ENCODE measurements at regions not wholly inside any gene's neighbourhood (a gene's known extent, or its start where the extent isn't known, plus 50 kb on each side); places are given as distances from the start of the nearest gene placed in this dataset.
A peak's percentile ranks its signal among the peaks of the same experiment; 100 is the strongest.

- H3K27me3 ChIP-seq (ENCODE audit: insufficient read depth in 3 of 3, low read length in 2 of 3), result no peaks in the 10 kb centered on the region
- no peaks in the 10 kb centered on the region for H3K4me1 ChIP-seq
- WGBS, 3 donors, result 66 to 72% (median 70%) methylated on average over 4 of the region's 4 CpGs
- DNase-seq (no peak), ATAC-seq (no peak)
- H3K27ac ChIP-seq, result no peak overlapping the region
- no peaks in the 10 kb centered on the region for H3K9me3 ChIP-seq
- no peaks in the 10 kb centered on the region for H3K36me3 ChIP-seq (ENCODE audit: insufficient read depth in 1 of 2, low read depth in 1 of 2)
- TF ChIP-seq, protein P1, sequence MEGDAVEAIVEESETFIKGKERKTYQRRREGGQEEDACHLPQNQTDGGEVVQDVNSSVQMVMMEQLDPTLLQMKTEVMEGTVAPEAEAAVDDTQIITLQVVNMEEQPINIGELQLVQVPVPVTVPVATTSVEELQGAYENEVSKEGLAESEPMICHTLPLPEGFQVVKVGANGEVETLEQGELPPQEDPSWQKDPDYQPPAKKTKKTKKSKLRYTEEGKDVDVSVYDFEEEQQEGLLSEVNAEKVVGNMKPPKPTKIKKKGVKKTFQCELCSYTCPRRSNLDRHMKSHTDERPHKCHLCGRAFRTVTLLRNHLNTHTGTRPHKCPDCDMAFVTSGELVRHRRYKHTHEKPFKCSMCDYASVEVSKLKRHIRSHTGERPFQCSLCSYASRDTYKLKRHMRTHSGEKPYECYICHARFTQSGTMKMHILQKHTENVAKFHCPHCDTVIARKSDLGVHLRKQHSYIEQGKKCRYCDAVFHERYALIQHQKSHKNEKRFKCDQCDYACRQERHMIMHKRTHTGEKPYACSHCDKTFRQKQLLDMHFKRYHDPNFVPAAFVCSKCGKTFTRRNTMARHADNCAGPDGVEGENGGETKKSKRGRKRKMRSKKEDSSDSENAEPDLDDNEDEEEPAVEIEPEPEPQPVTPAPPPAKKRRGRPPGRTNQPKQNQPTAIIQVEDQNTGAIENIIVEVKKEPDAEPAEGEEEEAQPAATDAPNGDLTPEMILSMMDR (IDR thresholded peaks at IDR 0.05), result no peak
- no peak overlapping the region for H3K4me3 ChIP-seq
- intact Hi-C loops (cut with DNase I), result no loop called here
These were observed 875.1 kb upstream of the EPHA6 start for GRCh38 chr3:95939235-95939809.

- Histone ChIP-seq H3K36me3 (ENCODE audit: insufficient read depth in 1 of 2, low read depth in 1 of 2) (no peaks in the 10 kb centered on the region), H3K4me1 (no peaks in the 10 kb centered on the region), H3K27me3 (ENCODE audit: insufficient read depth in 3 of 3, low read length in 2 of 3) (no peaks in the 10 kb centered on the region), H3K9me3 (no peaks in the 10 kb centered on the region), H3K4me3 (no peak overlapping the region), H3K27ac (no peak overlapping the region)
- ATAC-seq (no peak), DNase-seq (no peak)
- TF ChIP-seq, protein P1 (IDR thresholded peaks at IDR 0.05), result no peak
- WGBS, 3 donors, result 72 to 79% (median 77%) methylated on average over 2 of the region's 2 CpGs
- intact Hi-C loops (cut with DNase I), result no loop called here
These were observed 848.6 kb upstream of the EPHA6 start for GRCh38 chr3:95965704-95966336.

GRCh38 chr3:95971573-95971972, 842.8 kb upstream of the EPHA6 start:
- intact Hi-C loops (cut with DNase I), result no loop called here
- DNase-seq (no peak), ATAC-seq (peak in 2 of 4 donors; percentile 30 to 65)
- Histone ChIP-seq H3K9me3 (no peaks in the 10 kb centered on the region), H3K27me3 (ENCODE audit: insufficient read depth in 3 of 3, low read length in 2 of 3) (no peaks in the 10 kb centered on the region), H3K4me3 (no peak overlapping the region), H3K27ac (no peak overlapping the region), H3K36me3 (ENCODE audit: insufficient read depth in 1 of 2, low read depth in 1 of 2) (no peaks in the 10 kb centered on the region), H3K4me1 (no peaks in the 10 kb centered on the region)
- 80 to 92% (median 89%) methylated on average over 2 of the region's 2 CpGs for WGBS, 3 donors
- TF ChIP-seq, protein P1 (IDR thresholded peaks at IDR 0.05), result no peak

DNA sequence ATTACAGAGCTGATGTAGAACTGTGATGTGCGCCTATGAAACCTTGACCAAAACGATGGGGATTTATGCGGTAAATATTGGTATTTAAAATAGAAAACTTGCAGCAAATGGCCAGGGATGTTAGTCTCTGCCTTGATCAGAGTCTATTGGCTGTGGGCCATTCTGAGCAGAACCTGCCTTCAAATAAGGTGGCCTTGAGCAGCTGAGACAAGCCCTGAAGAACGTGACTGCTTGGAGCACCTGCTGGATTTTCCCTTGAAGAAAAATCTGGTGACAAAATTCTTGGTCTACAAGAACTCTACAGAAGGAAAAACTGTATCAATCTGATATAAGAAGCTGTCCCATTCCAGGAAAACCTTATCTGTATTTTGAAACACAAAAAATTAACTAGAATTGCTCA, 820.1 kb upstream of the EPHA6 start:
- 74 to 80% (median 78%) methylated on average over 4 of the region's 4 CpGs for WGBS, 3 donors
- no peaks in the 10 kb centered on the region for H3K27me3 ChIP-seq (ENCODE audit: insufficient read depth in 3 of 3, low read length in 2 of 3)
- ATAC-seq (no peak), DNase-seq (no peak)
- no peak overlapping the region for H3K27ac ChIP-seq
- H3K4me1 ChIP-seq, result no peaks in the 10 kb centered on the region
- no peaks in the 10 kb centered on the region for H3K9me3 ChIP-seq
- TF ChIP-seq, protein P1 (IDR thresholded peaks at IDR 0.05), result no peak
- no peaks in the 10 kb centered on the region for H3K36me3 ChIP-seq (ENCODE audit: insufficient read depth in 1 of 2, low read depth in 1 of 2)
- no peak overlapping the region for H3K4me3 ChIP-seq
- intact Hi-C loops (cut with DNase I), result no loop called here

DNA sequence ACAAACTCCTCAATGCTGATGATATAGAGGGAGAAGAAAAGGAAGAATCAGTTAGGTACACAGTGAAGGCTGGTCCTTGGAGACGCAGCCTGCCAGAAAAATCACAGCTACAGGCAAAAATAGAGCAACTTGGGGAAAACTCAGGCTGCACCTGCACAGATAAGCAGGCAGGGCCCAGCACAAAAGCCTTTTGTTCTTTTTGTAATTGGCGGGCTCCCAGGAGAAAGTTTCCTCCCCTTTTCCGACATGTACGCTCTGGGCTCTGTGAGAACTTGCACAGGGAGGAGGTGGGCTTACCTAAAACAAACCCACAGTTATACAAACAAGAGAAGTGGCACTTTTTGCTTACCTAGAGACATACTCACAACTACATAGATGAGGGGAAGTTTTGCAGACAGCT, 813.4 kb upstream of the EPHA6 start:
- Histone ChIP-seq H3K27me3 (ENCODE audit: insufficient read depth in 3 of 3, low read length in 2 of 3) (no peaks in the 10 kb centered on the region), H3K36me3 (ENCODE audit: insufficient read depth in 1 of 2, low read depth in 1 of 2) (no peaks in the 10 kb centered on the region), H3K27ac (no peak overlapping the region), H3K9me3 (peaks cover 6% of the 10 kb centered on the region), H3K4me1 (no peaks in the 10 kb centered on the region), H3K4me3 (no peak overlapping the region)
- TF ChIP-seq, protein P1 (IDR thresholded peaks at IDR 0.05), result no peak
- ATAC-seq (no peak), DNase-seq (no peak)
- intact Hi-C loops (cut with DNase I), result no loop called here
- WGBS, 3 donors, result 48 to 57% (median 51%) methylated on average over 4 of the region's 4 CpGs
